Activated CD8-positive, alpha-beta memory T cell treated with anti-CD3 and anti-CD28 coated beads, Interleukin-2, amount 50 U/mL, for 4 hours (primary cell): ENCODE measurements at regions not wholly inside any gene's neighbourhood (a gene's known extent, or its start where the extent isn't known, plus 50 kb on each side); places are given as distances from the start of the nearest gene placed in this dataset.
A peak's percentile ranks its signal among the peaks of the same experiment; 100 is the strongest.

ENCODE experiments used
- DNase-seq: peaks from one replicate; pipeline ENCODE4 v3.0.0-alpha.2; 2020

- DNase-seq = no peak
These were observed 119.5 kb upstream of the RIMBP3 start for GRCh38 chr22:18731075-18731666.

GRCh38 chr22:18730410-18730809, 118.7 kb upstream of the RIMBP3 start:
- peak; percentile 14 for DNase-seq
